D721Med (cell line): ENCODE measurements at regions not wholly inside any gene's neighbourhood (a gene's known extent, or its start where the extent isn't known, plus 50 kb on each side); places are given as distances from the start of the nearest gene placed in this dataset.

Experiments used
- DNase-seq: peaks from one replicate; pipeline ENCODE4 v3.0.0; 2011; ENCODE audit warnings: low spot score; ENCODE audit not compliant: insufficient read length
- FAIRE-seq: peaks from 2 replicates; lab custom pipeline; 2011; peaks lifted over from hg19 to GRCh38; lab: Jason Lieb, UNC
- TF ChIP-seq, protein P1 (sequence below): IDR thresholded peaks from 2 replicates; pipeline ENCODE4 v1.5.1; 2012; ENCODE audit warnings: mild to moderate bottlenecking, control low read depth; ENCODE audit not compliant: insufficient read depth; ENCODE audit errors: missing control alignments

DNA sequence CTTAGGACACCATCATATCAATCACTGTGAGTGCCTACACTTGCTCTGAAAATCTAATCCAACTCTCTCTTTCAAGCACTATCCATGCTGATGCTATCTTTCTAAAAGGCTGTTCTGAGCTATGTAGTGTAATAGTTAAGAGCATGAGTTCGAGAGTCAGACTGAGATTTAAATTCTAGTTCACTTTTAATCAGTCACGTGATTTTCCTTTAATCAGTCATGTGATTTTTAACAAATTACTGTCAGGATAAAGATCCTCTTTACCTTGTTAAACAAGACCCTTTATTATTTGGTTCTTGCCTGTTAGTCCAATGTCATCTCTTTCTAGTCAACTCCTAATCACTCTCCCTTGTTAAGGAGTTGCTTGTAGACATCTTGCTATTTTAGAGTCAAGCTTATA is 653.0 kb downstream of the RPL10L start:
- DNase-seq (no peak), FAIRE-seq (no peak)
- TF ChIP-seq, protein P1, sequence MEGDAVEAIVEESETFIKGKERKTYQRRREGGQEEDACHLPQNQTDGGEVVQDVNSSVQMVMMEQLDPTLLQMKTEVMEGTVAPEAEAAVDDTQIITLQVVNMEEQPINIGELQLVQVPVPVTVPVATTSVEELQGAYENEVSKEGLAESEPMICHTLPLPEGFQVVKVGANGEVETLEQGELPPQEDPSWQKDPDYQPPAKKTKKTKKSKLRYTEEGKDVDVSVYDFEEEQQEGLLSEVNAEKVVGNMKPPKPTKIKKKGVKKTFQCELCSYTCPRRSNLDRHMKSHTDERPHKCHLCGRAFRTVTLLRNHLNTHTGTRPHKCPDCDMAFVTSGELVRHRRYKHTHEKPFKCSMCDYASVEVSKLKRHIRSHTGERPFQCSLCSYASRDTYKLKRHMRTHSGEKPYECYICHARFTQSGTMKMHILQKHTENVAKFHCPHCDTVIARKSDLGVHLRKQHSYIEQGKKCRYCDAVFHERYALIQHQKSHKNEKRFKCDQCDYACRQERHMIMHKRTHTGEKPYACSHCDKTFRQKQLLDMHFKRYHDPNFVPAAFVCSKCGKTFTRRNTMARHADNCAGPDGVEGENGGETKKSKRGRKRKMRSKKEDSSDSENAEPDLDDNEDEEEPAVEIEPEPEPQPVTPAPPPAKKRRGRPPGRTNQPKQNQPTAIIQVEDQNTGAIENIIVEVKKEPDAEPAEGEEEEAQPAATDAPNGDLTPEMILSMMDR = no peak

DNA sequence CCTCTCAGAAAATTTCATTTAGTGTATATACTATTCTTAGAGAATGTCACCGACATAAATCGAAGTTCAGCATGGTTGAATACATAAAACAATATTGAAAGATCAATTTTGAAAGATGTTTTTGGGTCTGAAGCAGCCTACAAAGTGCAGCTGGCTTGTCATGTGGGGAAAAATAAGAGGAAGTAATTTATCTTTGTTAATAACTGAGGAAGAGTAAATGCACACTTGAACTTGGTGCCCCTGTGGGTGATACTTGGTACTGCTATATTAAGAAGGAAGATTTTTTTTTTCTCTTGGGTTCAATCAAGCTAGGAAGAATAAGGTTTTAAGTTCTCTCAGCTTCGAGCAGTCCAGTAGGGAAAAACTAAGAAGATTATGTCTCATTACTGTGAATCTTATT is 661.3 kb downstream of the RPL10L start:
- no peak for FAIRE-seq
- TF ChIP-seq, protein P1 = peak; percentile 1
- DNase-seq = no peak

DNA sequence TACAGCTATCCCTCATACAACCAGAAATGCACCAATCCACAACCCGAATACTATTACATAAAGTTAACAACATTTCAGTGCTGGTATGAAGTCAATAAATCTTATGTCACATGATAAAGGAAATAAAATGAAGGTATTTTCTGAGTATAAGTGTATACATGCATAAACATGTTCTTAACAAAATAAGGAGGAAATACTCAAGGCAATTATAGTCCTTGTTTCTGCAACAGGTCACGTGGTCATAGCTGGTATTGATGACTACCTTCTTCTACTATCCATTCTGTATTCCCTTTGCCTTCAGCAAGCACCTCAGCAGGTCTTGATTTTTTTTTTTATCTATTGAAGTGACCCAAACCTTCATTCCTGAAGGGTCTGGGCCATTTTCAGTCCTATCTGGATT is 675.6 kb downstream of the RPL10L start:
- FAIRE-seq = no peak
- no peak for DNase-seq
- TF ChIP-seq, protein P1 = no peak

DNA sequence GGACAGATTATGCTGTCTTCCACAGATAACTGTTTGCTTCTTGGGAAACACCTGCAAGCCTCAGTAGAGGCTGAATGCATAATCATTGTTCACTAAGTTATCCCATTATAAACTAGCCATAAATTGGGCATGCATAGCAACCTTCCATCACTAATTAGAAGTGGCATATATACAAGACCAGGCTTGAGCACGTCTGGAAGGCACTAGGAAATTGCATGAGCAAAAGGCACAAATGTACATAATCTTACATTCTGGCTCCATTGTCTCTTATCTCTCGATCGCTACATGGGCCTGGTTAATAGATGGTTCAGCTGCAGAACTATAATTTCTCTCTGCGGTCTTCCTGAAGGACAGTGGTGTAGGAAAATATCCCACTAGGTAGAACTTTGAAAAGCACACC is 679.2 kb downstream of the RPL10L start:
- TF ChIP-seq, protein P1 = no peak
- DNase-seq = no peak
- FAIRE-seq = no peak

DNA sequence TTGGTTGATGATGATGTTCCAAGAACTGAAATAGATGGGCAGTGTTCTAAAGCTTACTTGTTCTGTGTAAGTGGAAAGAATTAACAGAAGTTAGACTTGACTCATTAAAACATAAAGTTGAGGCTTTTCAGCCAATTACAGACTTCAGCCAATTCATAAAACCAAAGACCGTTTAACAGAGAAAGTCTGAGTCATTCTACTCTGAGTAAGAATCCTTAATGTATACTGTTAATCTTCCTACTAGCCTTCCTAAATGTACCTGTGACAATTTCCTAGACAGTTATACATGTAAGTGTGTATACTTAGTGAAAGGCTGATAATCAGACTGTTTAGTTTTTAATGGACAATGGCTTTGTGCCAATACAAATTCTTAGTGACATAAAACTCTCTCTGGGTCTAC is 681.0 kb downstream of the RPL10L start:
- DNase-seq (no peak), FAIRE-seq (no peak)
- TF ChIP-seq, protein P1 = no peak

DNA sequence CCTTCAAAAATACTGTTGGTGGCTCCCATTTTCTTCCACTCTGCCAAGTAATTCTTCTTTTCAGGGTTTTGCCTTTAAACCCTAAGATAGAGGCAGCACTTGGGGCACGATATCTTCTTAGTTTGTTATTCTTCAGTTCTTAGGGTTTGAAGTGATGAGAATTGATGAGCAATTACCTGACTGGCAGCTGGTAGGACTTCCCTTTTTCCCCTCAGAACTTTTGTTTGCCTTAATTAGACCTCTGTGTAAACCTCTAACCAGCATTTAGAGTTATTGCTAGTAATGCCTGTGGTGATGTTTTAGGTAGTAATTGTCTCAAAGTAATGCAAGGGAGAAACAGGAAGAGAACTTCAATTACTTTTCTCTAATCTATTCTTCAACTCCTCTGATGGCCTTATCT is 683.5 kb downstream of the RPL10L start:
- DNase-seq (no peak), FAIRE-seq (no peak)
- TF ChIP-seq, protein P1 = no peak

DNA sequence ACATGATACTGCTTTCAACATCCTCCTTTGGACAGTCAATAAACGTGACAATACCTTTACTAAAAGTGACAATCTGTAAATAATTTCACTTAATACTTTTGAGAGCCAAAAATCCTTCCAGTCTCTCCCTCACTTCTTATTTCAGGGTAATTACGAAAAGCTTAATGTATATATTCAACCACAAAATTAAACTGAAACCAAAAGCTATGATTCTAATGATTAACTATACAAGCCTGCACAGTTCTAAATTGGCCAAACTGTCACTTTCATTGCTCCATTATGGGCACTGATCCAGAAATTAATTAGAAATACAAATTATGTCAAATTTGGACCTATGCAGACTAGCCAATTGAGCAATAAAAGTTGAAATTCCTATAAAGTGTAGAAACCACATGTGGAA is 696.5 kb upstream of the MIS18BP1 start:
- DNase-seq = no peak
- TF ChIP-seq, protein P1 = no peak
- no peak for FAIRE-seq
